Hepatocyte (in vitro differentiated cells): ENCODE measurements at regions not wholly inside any gene's neighbourhood (a gene's known extent, or its start where the extent isn't known, plus 50 kb on each side); places are given as distances from the start of the nearest gene placed in this dataset.

ENCODE experiments used
- DNase-seq: peaks from one replicate; pipeline ENCODE4 v3.0.0-alpha.2; 2016; ENCODE audit warnings: low spot score
- H2AFZ ChIP-seq: fragments of 200-600 bp; sonication (generic); 2 replicates; pipeline ENCODE4 v1.6.0; 2016; ENCODE audit warnings: antibody characterized with exemption, mild to moderate bottlenecking
- H3K27ac ChIP-seq: fragments of 200-600 bp; sonication (generic); 2 replicates; pipeline ENCODE4 v1.5.1; 2016; ENCODE audit warnings: mild to moderate bottlenecking
- H3K27me3 ChIP-seq: fragments of 200-600 bp; sonication (generic); 2 replicates; pipeline ENCODE4 v1.6.1; 2016
- H3K36me3 ChIP-seq: fragments of 200-600 bp; sonication (generic); replicated peaks from 2 replicates; pipeline ENCODE4 v1.5.1; 2016; ENCODE audit warnings: low read depth; ENCODE audit not compliant: insufficient read depth
- H3K4me1 ChIP-seq: fragments of 200-600 bp; sonication (generic); 2 replicates; pipeline ENCODE4 v1.5.1; 2016; ENCODE audit warnings: mild to moderate bottlenecking, moderate library complexity; ENCODE audit not compliant: insufficient read depth
- H3K4me2 ChIP-seq: fragments of 200-600 bp; sonication (generic); 2 replicates; pipeline ENCODE4 v1.6.0; 2016
- H3K4me3 ChIP-seq: fragments of 200-600 bp; sonication (generic); 2 replicates; pipeline ENCODE4 v1.5.1; 2016; ENCODE audit warnings: mild to moderate bottlenecking
- H3K79me2 ChIP-seq: fragments of 200-600 bp; sonication (generic); 2 replicates; pipeline ENCODE4 v1.6.0; 2017; ENCODE audit warnings: mild to moderate bottlenecking
- H3K9me2 ChIP-seq: fragments of 200-600 bp; sonication (generic); replicated peaks from 2 replicates; pipeline ENCODE4 v1.6.0; 2017; ENCODE audit warnings: mild to moderate bottlenecking; ENCODE audit not compliant: insufficient read depth
- H3K9me3 ChIP-seq: fragments of 200-600 bp; sonication (generic); 2 replicates; pipeline ENCODE4 v1.5.1; 2016; ENCODE audit warnings: low read depth, mild to moderate bottlenecking
- H4K20me1 ChIP-seq: fragments of 200-600 bp; sonication (generic); 2 replicates; pipeline ENCODE4 v1.6.0; 2016; ENCODE audit warnings: mild to moderate bottlenecking; ENCODE audit not compliant: insufficient read depth, poor library complexity, severe bottlenecking
- CTCF ChIP-seq: fragments of 200-600 bp; sonication (generic); IDR thresholded peaks from 2 replicates; pipeline ENCODE4 v1.5.1; 2016; ENCODE audit warnings: antibody characterized with exemption, mild to moderate bottlenecking; ENCODE audit not compliant: poor library complexity
- EZH2 ChIP-seq: fragments of 200-600 bp; sonication (generic); IDR thresholded peaks from 2 replicates; pipeline ENCODE4 v1.6.1; 2016; ENCODE audit warnings: antibody characterized with exemption, mild to moderate bottlenecking, borderline replicate concordance
- EZH2phosphoT487 ChIP-seq: fragments of 200-600 bp; sonication (generic); IDR thresholded peaks from one replicate; pipeline ENCODE4 v1.6.1; 2018; ENCODE audit warnings: antibody characterized with exemption, mild to moderate bottlenecking, low read depth, moderate library complexity; ENCODE audit not compliant: unreplicated experiment, severe bottlenecking
- WGBS: methylation state at CpG from one replicate; pipeline ENCODE4 v1.1.6; 2016; ENCODE audit warnings: low lambda C conversion rate; ENCODE audit errors: missing lambda C conversion rate; 5-methylcytosine and 5-hydroxymethylcytosine counted together

- no peaks in the 10 kb centered on the region for H3K36me3 ChIP-seq
- no peaks in the 10 kb centered on the region for H3K79me2 ChIP-seq
- DNase-seq: no peak
- no peak overlapping the region for H3K4me3 ChIP-seq
- WGBS: 88% methylated on average over 1 of the region's 1 CpG
- no peaks in the 10 kb centered on the region for H3K27me3 ChIP-seq
- no peak overlapping the region for H2AFZ ChIP-seq
- H4K20me1 ChIP-seq: no peaks in the 10 kb centered on the region
- H3K4me1 ChIP-seq: no peaks in the 10 kb centered on the region
- no peaks in the 10 kb centered on the region for H3K9me3 ChIP-seq
- H3K9me2 ChIP-seq: no peaks in the 10 kb centered on the region
- H3K27ac ChIP-seq: no peak overlapping the region
- TF ChIP-seq CTCF (no peak), EZH2phosphoT487 (no peak)
- no peak overlapping the region for H3K4me2 ChIP-seq
Measured at GRCh38 chr9:24766081-24766480, 220.4 kb upstream of the IZUMO3 start.

DNA sequence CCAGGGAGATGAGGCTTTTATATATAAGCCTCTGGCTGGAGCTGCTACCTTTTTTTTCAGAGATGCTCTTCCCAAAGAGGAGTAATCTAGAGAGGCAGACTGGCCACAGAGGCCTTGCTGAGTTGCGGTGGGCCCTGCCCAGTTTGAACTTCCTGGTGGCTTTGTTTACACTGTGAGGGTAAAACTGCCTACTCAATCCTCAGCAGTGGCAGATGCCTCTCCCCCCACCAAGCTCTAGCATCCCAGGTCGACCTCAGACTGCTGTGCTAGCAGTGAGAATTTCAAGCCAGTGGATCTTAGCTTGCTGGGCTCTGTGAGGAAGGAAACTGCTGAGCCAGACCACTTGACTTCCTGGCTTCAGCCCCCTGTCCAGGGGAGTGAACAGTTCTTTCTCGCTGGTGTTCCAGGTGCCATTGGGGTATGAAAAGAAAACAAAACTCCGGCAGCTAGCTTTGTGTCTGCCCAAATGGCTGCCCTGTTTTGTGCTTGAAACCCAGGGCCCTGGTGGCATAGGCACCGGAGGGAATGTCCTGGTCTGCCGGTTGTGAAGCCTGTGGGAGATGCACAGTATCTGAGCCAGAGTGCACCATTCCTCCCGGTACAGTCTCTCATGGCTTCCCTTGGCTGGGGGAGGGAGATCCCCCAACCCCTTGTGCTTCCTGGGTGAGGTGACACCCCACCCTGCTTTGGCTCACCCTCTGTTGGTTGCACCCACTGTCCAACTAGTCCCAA is 219.5 kb upstream of the IZUMO3 start:
- TF ChIP-seq EZH2: no peak
- no peak for TF ChIP-seq CTCF
- TF ChIP-seq EZH2phosphoT487: no peak
- DNase-seq: no peak
- Histone ChIP-seq H3K27ac (no peak overlapping the region), H3K79me2 (no peaks in the 10 kb centered on the region), H3K36me3 (no peaks in the 10 kb centered on the region), H4K20me1 (no peaks in the 10 kb centered on the region), H3K4me3 (no peak overlapping the region), H3K9me3 (no peaks in the 10 kb centered on the region), H3K4me1 (no peaks in the 10 kb centered on the region), H3K27me3 (no peaks in the 10 kb centered on the region), H2AFZ (no peak overlapping the region), H3K4me2 (no peak overlapping the region), H3K9me2 (no peaks in the 10 kb centered on the region)
- 60% methylated on average over 7 of the region's 7 CpGs for WGBS

DNA sequence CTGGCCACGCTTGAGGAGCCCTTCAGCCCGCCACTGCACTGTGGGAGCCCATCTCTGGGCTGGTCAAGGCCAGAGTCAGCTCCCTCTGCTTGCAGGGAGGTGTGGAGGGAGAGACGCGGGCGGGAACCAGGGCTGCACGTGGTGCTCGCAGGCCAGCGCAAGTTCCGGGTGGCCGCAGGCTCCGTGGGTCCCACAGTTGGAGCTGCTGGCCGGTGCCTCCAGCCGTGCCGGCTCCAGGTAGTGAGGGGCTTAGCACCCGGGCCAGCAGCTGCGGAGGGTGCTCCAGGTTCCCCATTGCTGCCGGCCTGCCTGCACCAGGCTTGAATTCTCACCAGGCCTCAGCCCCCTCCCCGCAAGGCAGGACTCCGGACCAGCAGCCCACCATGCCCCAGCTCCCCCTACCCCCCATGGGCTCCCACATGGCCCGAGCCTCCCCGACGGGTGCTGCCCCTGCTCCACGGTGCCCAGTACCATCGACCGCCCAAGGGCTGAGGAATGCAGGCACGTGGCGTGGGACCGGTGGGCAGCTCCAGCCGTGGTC is 192.8 kb upstream of the IZUMO3 start:
- H3K4me3 ChIP-seq: no peak overlapping the region
- no peak overlapping the region for H3K4me2 ChIP-seq
- H3K9me2 ChIP-seq: no peaks in the 10 kb centered on the region
- H3K36me3 ChIP-seq: no peaks in the 10 kb centered on the region
- no peaks in the 10 kb centered on the region for H3K9me3 ChIP-seq
- no peaks in the 10 kb centered on the region for H3K4me1 ChIP-seq
- WGBS: 98% methylated on average over 23 of the region's 29 CpGs
- no peak overlapping the region for H2AFZ ChIP-seq
- H4K20me1 ChIP-seq: no peaks in the 10 kb centered on the region
- no peaks in the 10 kb centered on the region for H3K79me2 ChIP-seq
- no peaks in the 10 kb centered on the region for H3K27me3 ChIP-seq
- no peak for DNase-seq
- no peak overlapping the region for H3K27ac ChIP-seq
- no peak for TF ChIP-seq EZH2phosphoT487
- no peak for TF ChIP-seq CTCF
- TF ChIP-seq EZH2: no peak
